H9 (cell line): ENCODE measurements at regions not wholly inside any gene's neighbourhood (a gene's known extent, or its start where the extent isn't known, plus 50 kb on each side); places are given as distances from the start of the nearest gene placed in this dataset.

Source experiments
- DNase-seq: peaks from one replicate; pipeline ENCODE4 v3.0.0-alpha.2; 2017
- H2AFZ ChIP-seq: one replicate; pipeline ENCODE4 v1.6.1; 2013; ENCODE audit warnings: mild to moderate bottlenecking, low read length, control low read depth, moderate library complexity
- H2AK5ac ChIP-seq: 2 replicates; pipeline ENCODE4 v1.6.1; 2013; ENCODE audit warnings: low read length, control low read depth, mixed read lengths; ENCODE audit not compliant: insufficient read length
- H2BK120ac ChIP-seq: one replicate; pipeline ENCODE4 v1.6.1; 2013; ENCODE audit warnings: low read depth, mild to moderate bottlenecking, low read length, control low read depth, inconsistent platforms; ENCODE audit not compliant: poor library complexity, severe bottlenecking
- H2BK12ac ChIP-seq: 2 replicates; pipeline ENCODE4 v1.6.1; 2013; ENCODE audit warnings: low read length, control low read depth, mixed read lengths, low read depth; ENCODE audit not compliant: insufficient read length
- H2BK15ac ChIP-seq: 2 replicates; pipeline ENCODE4 v1.6.1; 2013; ENCODE audit warnings: low read depth, low read length, control low read depth
- H2BK20ac ChIP-seq: one replicate; pipeline ENCODE4 v1.6.1; 2013; ENCODE audit warnings: low read depth, mild to moderate bottlenecking, low read length, control low read depth, inconsistent platforms; ENCODE audit not compliant: poor library complexity, severe bottlenecking
- H2BK5ac ChIP-seq: 2 replicates; pipeline ENCODE4 v1.6.1; 2013; ENCODE audit warnings: low read length, control low read depth, mixed read lengths; ENCODE audit not compliant: insufficient read length
- H3K14ac ChIP-seq: 2 replicates; pipeline ENCODE4 v1.6.1; 2013; ENCODE audit warnings: low read length, control low read depth; ENCODE audit not compliant: insufficient read depth
- H3K18ac ChIP-seq: 2 replicates; pipeline ENCODE4 v1.6.1; 2013; ENCODE audit warnings: low read depth, mild to moderate bottlenecking, mixed read lengths, low read length, control low read depth; ENCODE audit not compliant: insufficient read length
- H3K23ac ChIP-seq: 2 replicates; pipeline ENCODE4 v1.6.1; 2013; ENCODE audit warnings: low read length, control low read depth, mixed read lengths, low read depth; ENCODE audit not compliant: insufficient read length
- H3K23me2 ChIP-seq: 2 replicates; pipeline ENCODE4 v1.6.1; 2013; ENCODE audit warnings: low read depth, mild to moderate bottlenecking, mixed read lengths, low read length, control low read depth; ENCODE audit not compliant: insufficient read length, poor library complexity, severe bottlenecking
- H3K27ac ChIP-seq: 2 replicates; pipeline ENCODE4 v1.5.1; 2013; ENCODE audit warnings: low read length, control low read depth, mixed read lengths, low read depth; ENCODE audit not compliant: insufficient read length
- H3K27me3 ChIP-seq: 2 replicates; pipeline ENCODE4 v1.6.1; 2013; ENCODE audit warnings: low read length, control low read depth, inconsistent platforms; ENCODE audit not compliant: insufficient read depth
- H3K4ac ChIP-seq: 2 replicates; pipeline ENCODE4 v1.6.1; 2013; ENCODE audit warnings: low read depth, mild to moderate bottlenecking, control low read depth, inconsistent platforms, low read length, moderate library complexity
- H3K4me1 ChIP-seq: 2 replicates; pipeline ENCODE4 v1.6.1; 2013; ENCODE audit warnings: low read length, control low read depth, inconsistent platforms; ENCODE audit not compliant: insufficient read depth
- H3K4me2 ChIP-seq: 2 replicates; pipeline ENCODE4 v1.6.1; 2013; ENCODE audit warnings: low read length, control low read depth, mixed read lengths; ENCODE audit not compliant: insufficient read length, insufficient read depth
- H3K56ac ChIP-seq: 2 replicates; pipeline ENCODE4 v1.6.1; 2013; ENCODE audit warnings: low read depth, mild to moderate bottlenecking, mixed read lengths, low read length, control low read depth; ENCODE audit not compliant: insufficient read length
- H3K79me1 ChIP-seq: 2 replicates; pipeline ENCODE4 v1.6.1; 2013; ENCODE audit warnings: low read depth, mild to moderate bottlenecking, moderate library complexity, low read length, control low read depth, inconsistent platforms; ENCODE audit not compliant: insufficient read depth, poor library complexity, severe bottlenecking
- H3K79me2 ChIP-seq: 2 replicates; pipeline ENCODE4 v1.6.1; 2013; ENCODE audit warnings: low read length, control low read depth, inconsistent platforms; ENCODE audit not compliant: insufficient read depth
- H3K9ac ChIP-seq: 2 replicates; pipeline ENCODE4 v1.6.1; 2013; ENCODE audit warnings: low read length, control low read depth, mixed read lengths; ENCODE audit not compliant: insufficient read length; ENCODE audit errors: extremely low read depth
- H3K9me3 ChIP-seq: one replicate; pipeline ENCODE4 v1.6.1; 2013; ENCODE audit warnings: low read depth, low read length, inconsistent platforms; ENCODE audit not compliant: control insufficient read depth
- H3T11ph ChIP-seq: one replicate; pipeline ENCODE4 v1.6.1; 2013; ENCODE audit warnings: mild to moderate bottlenecking, low read length, control low read depth, inconsistent platforms
- H4K20me1 ChIP-seq: one replicate; pipeline ENCODE4 v1.6.1; 2013; ENCODE audit not compliant: control insufficient read depth, insufficient read length, insufficient read depth
- H4K5ac ChIP-seq: 2 replicates; pipeline ENCODE4 v1.6.1; 2013; ENCODE audit warnings: low read depth, mild to moderate bottlenecking, mixed read lengths, low read length, control low read depth; ENCODE audit not compliant: insufficient read length
- H4K8ac ChIP-seq: replicated peaks from 2 replicates; pipeline ENCODE4 v1.6.1; 2013; ENCODE audit warnings: low read length, control low read depth, mixed read lengths, low read depth; ENCODE audit not compliant: insufficient read length
- H4K91ac ChIP-seq: 2 replicates; pipeline ENCODE4 v1.6.1; 2013; ENCODE audit warnings: low read depth, mild to moderate bottlenecking, moderate library complexity, mixed read lengths, low read length, control low read depth; ENCODE audit not compliant: insufficient read length
- H3K27ac Mint-ChIP-seq, 3 experiments: 2 replicates in 2 of 3; 3 replicates in 1 of 3; pipeline ENCODE4 v1.8.0; 2020 to 2021; ENCODE audit warnings: mixed read lengths in 3 of 3, mild to moderate bottlenecking in 1 of 3, moderate library complexity in 1 of 3
- H3K27me3 Mint-ChIP-seq: 2 replicates; pipeline ENCODE4 v1.8.0; 2021; ENCODE audit warnings: low read depth, mild to moderate bottlenecking, moderate library complexity, mixed read lengths
- H3K36me3 Mint-ChIP-seq, 3 experiments: 2 replicates in 2 of 3; 3 replicates in 1 of 3; pipeline ENCODE4 v1.8.0; 2020 to 2021; ENCODE audit warnings: low read depth in 3 of 3, mixed read lengths in 3 of 3; ENCODE audit not compliant: insufficient read depth in 1 of 3
- H3K4me1 Mint-ChIP-seq, 2 experiments: 2 replicates each; pipeline ENCODE4 v1.8.0; 2020; ENCODE audit warnings: mixed read lengths in 2 of 2
- H3K4me3 Mint-ChIP-seq, 2 experiments: 2 replicates in 1 of 2; 3 replicates in 1 of 2; pipeline ENCODE4 v1.8.0; 2020 to 2021; ENCODE audit warnings: mild to moderate bottlenecking in 2 of 2, mixed read lengths in 2 of 2, moderate library complexity in 1 of 2
- H3K9me3 Mint-ChIP-seq, 2 experiments: 2 replicates in 1 of 2; 3 replicates in 1 of 2; pipeline ENCODE4 v1.8.0; 2020; ENCODE audit warnings: mild to moderate bottlenecking in 2 of 2, mixed read lengths in 2 of 2, moderate library complexity in 1 of 2
- TF ChIP-seq, protein P1 (sequence below): fragments of 200-600 bp; sonication (generic); conservative IDR thresholded peaks from 3 replicates; pipeline ENCODE4 v1.8.0; 2021; ENCODE audit warnings: antibody characterized with exemption, mild to moderate bottlenecking

DNA sequence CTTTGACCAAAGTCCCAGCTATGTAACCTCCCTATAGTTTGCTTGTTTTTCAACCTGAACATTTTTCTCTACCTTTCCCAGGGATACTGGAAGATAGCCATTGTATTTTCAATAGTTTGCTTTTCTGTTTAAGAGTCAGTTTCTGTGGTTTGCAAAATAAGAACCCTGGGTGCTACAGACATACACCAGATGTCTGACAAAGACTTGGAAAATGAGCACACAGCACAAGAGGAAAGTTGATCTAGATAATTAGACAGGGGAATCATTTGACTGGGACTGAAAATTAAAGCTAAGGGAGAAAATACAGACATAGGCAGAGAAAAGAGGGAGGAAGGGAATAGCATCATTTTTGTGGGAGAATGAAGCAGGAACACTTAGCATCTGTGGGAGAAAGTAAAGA, 218.3 kb upstream of the CNKSR2 start:
- Histone ChIP-seq H3K79me2 (no peaks in the 10 kb centered on the region), H3K4ac (no peak overlapping the region), H3K4me2 (no peak overlapping the region), H3K23ac (no peak overlapping the region), H2AK5ac (no peak overlapping the region), H2BK12ac (no peak overlapping the region), H2BK15ac (no peak overlapping the region), H2BK120ac (no peak overlapping the region), H3K56ac (no peak overlapping the region), H4K20me1 (no peaks in the 10 kb centered on the region), H4K8ac (no peak overlapping the region), H3K23me2 (no peaks in the 10 kb centered on the region), H2BK5ac (no peak overlapping the region), H2AFZ (no peak overlapping the region), H4K5ac (no peak overlapping the region), H3K27me3 (no peaks in the 10 kb centered on the region), H4K91ac (no peak overlapping the region), H3K18ac (no peak overlapping the region), H3K9me3 (peaks cover 15% of the 10 kb centered on the region), H3K79me1 (no peaks in the 10 kb centered on the region), H3K4me1 (no peaks in the 10 kb centered on the region), H3T11ph (no peak overlapping the region), H3K27ac (no peak overlapping the region), H3K14ac (no peak overlapping the region), H2BK20ac (no peak overlapping the region), H3K9ac (no peak overlapping the region)
- H3K27me3 Mint-ChIP-seq: no peaks in the 10 kb centered on the region
- no peak overlapping the region for H3K27ac Mint-ChIP-seq
- peaks cover 0 to 6% (median 4%) of the 10 kb centered on the region in 3 experiments; a peak in 5 of 7 replicates for H3K36me3 Mint-ChIP-seq
- TF ChIP-seq, protein P1, sequence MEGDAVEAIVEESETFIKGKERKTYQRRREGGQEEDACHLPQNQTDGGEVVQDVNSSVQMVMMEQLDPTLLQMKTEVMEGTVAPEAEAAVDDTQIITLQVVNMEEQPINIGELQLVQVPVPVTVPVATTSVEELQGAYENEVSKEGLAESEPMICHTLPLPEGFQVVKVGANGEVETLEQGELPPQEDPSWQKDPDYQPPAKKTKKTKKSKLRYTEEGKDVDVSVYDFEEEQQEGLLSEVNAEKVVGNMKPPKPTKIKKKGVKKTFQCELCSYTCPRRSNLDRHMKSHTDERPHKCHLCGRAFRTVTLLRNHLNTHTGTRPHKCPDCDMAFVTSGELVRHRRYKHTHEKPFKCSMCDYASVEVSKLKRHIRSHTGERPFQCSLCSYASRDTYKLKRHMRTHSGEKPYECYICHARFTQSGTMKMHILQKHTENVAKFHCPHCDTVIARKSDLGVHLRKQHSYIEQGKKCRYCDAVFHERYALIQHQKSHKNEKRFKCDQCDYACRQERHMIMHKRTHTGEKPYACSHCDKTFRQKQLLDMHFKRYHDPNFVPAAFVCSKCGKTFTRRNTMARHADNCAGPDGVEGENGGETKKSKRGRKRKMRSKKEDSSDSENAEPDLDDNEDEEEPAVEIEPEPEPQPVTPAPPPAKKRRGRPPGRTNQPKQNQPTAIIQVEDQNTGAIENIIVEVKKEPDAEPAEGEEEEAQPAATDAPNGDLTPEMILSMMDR: no peak
- H3K9me3 Mint-ChIP-seq: peaks cover 0 to 19% of the 10 kb centered on the region in 2 experiments; a peak in 4 of 5 replicates
- DNase-seq: no peak
- H3K4me3 Mint-ChIP-seq: no peak overlapping the region
- H3K4me1 Mint-ChIP-seq: peaks cover 23 to 35% of the 10 kb centered on the region in 2 experiments
